WTC11 (cell line): ENCODE measurements at regions not wholly inside any gene's neighbourhood (a gene's known extent, or its start where the extent isn't known, plus 50 kb on each side); places are given as distances from the start of the nearest gene placed in this dataset.

Experiments used
- ATAC-seq: fragments of 200-7000 bp; cut with Tn5 transposase; 2 replicates; pipeline ENCODE4 v1.10.0; 2021; ENCODE audit warnings: mild to moderate bottlenecking, moderate library complexity
- CTCF ChIA-PET: fragments of 300-600 bp; sonication (Branson Sonifier 250); formaldehyde crosslinking; loops from one replicate; lab custom pipeline; 2021; ENCODE audit warnings: antibody characterized with exemption; lab: Charles Lee
- POLR2A ChIA-PET: fragments of 350-600 bp; sonication (Branson Sonifier 250); formaldehyde crosslinking; loops from one replicate; lab custom pipeline; 2021; ENCODE audit warnings: antibody characterized with exemption; lab: Charles Lee
- DNase-seq: peaks from one replicate; pipeline ENCODE4 v3.0.0; 2021; ENCODE audit warnings: low spot score
- H3K27ac Mint-ChIP-seq: 2 replicates; pipeline ENCODE4 v1.8.0; 2021; ENCODE audit warnings: mixed read lengths
- H3K27me3 Mint-ChIP-seq: 2 replicates; pipeline ENCODE4 v1.8.0; 2021; ENCODE audit warnings: low read depth, mild to moderate bottlenecking, moderate library complexity, mixed read lengths
- H3K36me3 Mint-ChIP-seq: 2 replicates; pipeline ENCODE4 v1.8.0; 2021; ENCODE audit warnings: mixed read lengths
- H3K4me1 Mint-ChIP-seq: 2 replicates; pipeline ENCODE4 v1.8.0; 2022; ENCODE audit warnings: mixed read lengths
- H3K4me3 Mint-ChIP-seq: 2 replicates; pipeline ENCODE4 v1.8.0; 2021; ENCODE audit warnings: mild to moderate bottlenecking, moderate library complexity, mixed read lengths
- H3K9me3 Mint-ChIP-seq: 2 replicates; pipeline ENCODE4 v1.8.0; 2021; ENCODE audit warnings: mixed read lengths
- ATF1 ChIP-seq: sonication (generic); formaldehyde crosslinking; IDR thresholded peaks from 2 replicates; pipeline ENCODE4 v1.8.1; 2023; ENCODE audit warnings: mild to moderate bottlenecking, moderate library complexity, missing genetic modification reagents
- ATF3 ChIP-seq: sonication (generic); formaldehyde crosslinking; conservative IDR thresholded peaks from 2 replicates; pipeline ENCODE4 v1.8.1; 2022; ENCODE audit warnings: mild to moderate bottlenecking, missing genetic modification reagents
- ATF6 ChIP-seq: sonication (generic); formaldehyde crosslinking; IDR thresholded peaks from 2 replicates; pipeline ENCODE4 v1.8.1; 2023; ENCODE audit warnings: mild to moderate bottlenecking, missing genetic modification reagents
- CBFB ChIP-seq: sonication (generic); formaldehyde crosslinking; IDR thresholded peaks from 2 replicates; pipeline ENCODE4 v1.8.1; 2022; ENCODE audit warnings: mild to moderate bottlenecking, low read depth, missing genetic modification reagents
- E2F5 ChIP-seq: sonication (generic); formaldehyde crosslinking; IDR thresholded peaks from 2 replicates; pipeline ENCODE4 v1.8.1; 2022; ENCODE audit warnings: mild to moderate bottlenecking, moderate library complexity, missing genetic modification reagents
- FOXJ3 ChIP-seq: sonication (generic); formaldehyde crosslinking; IDR thresholded peaks from 2 replicates; pipeline ENCODE4 v1.9.0; 2021; ENCODE audit warnings: missing genetic modification reagents, mild to moderate bottlenecking, borderline replicate concordance
- FOXP1 ChIP-seq: sonication (generic); formaldehyde crosslinking; IDR thresholded peaks from 2 replicates; pipeline ENCODE4 v1.8.0; 2022; ENCODE audit warnings: missing genetic modification reagents, mild to moderate bottlenecking, moderate library complexity, borderline replicate concordance
- GTF2I ChIP-seq: fragments of 250-450 bp; sonication (Bioruptor Pico); conservative IDR thresholded peaks from 2 replicates; pipeline ENCODE4 v1.4.0; 2021; ENCODE audit warnings: mild to moderate bottlenecking
- HMGXB4 ChIP-seq: sonication (generic); formaldehyde crosslinking; IDR thresholded peaks from 2 replicates; pipeline ENCODE4 v1.8.1; 2023; ENCODE audit warnings: mild to moderate bottlenecking, moderate library complexity, missing genetic modification reagents
- IRF2 ChIP-seq: sonication (generic); formaldehyde crosslinking; IDR thresholded peaks from 2 replicates; pipeline ENCODE4 v1.8.0; 2022; ENCODE audit warnings: low read depth, missing genetic modification reagents, borderline replicate concordance
- JUN ChIP-seq: sonication (generic); formaldehyde crosslinking; IDR thresholded peaks from 2 replicates; pipeline ENCODE4 v1.8.0; 2023; ENCODE audit warnings: mild to moderate bottlenecking, missing genetic modification reagents
- NR2C2 ChIP-seq: sonication (generic); formaldehyde crosslinking; IDR thresholded peaks from 2 replicates; pipeline ENCODE4 v1.8.0; 2022; ENCODE audit warnings: mild to moderate bottlenecking, missing genetic modification reagents
- PRDM15 ChIP-seq: sonication (generic); formaldehyde crosslinking; IDR thresholded peaks from 2 replicates; pipeline ENCODE4 v1.8.0; 2022; ENCODE audit warnings: missing genetic modification reagents
- SP1 ChIP-seq: sonication (generic); formaldehyde crosslinking; conservative IDR thresholded peaks from 2 replicates; pipeline ENCODE4 v1.8.1; 2022; ENCODE audit warnings: missing genetic modification reagents
- USF2 ChIP-seq: sonication (generic); formaldehyde crosslinking; IDR thresholded peaks from 2 replicates; pipeline ENCODE4 v1.8.1; 2023; ENCODE audit warnings: mild to moderate bottlenecking, missing genetic modification reagents, moderate library complexity
- ZNF121 ChIP-seq: sonication (generic); formaldehyde crosslinking; IDR thresholded peaks from 2 replicates; pipeline ENCODE4 v1.8.0; 2023; ENCODE audit warnings: missing genetic modification reagents
- ZNF219 ChIP-seq: sonication (generic); formaldehyde crosslinking; IDR thresholded peaks from 2 replicates; pipeline ENCODE4 v1.8.0; 2023; ENCODE audit warnings: missing genetic modification reagents, mild to moderate bottlenecking, borderline replicate concordance
- ZNF232 ChIP-seq: sonication (generic); formaldehyde crosslinking; IDR thresholded peaks from 2 replicates; pipeline ENCODE4 v1.8.0; 2022; ENCODE audit warnings: mild to moderate bottlenecking, missing genetic modification reagents
- ZNF263 ChIP-seq: sonication (generic); formaldehyde crosslinking; IDR thresholded peaks from 2 replicates; pipeline ENCODE4 v1.8.1; 2022; ENCODE audit warnings: low read depth, mild to moderate bottlenecking, moderate library complexity, missing genetic modification reagents
- ZSCAN18 ChIP-seq: fragments of 250-450 bp; sonication (Bioruptor Pico); IDR thresholded peaks from 2 replicates; pipeline ENCODE4 v2.1.2; 2022; ENCODE audit warnings: mild to moderate bottlenecking, moderate library complexity

- TF ChIP-seq CBFB (CRISPR knock-in tag): no peak
- no peak for TF ChIP-seq ZSCAN18 (CRISPR knock-in tag)
- TF ChIP-seq SP1: no peak
- no peak for TF ChIP-seq JUN (CRISPR knock-in tag)
- no peak for TF ChIP-seq ATF3 (CRISPR knock-in tag)
- no peak for TF ChIP-seq ZNF263 (CRISPR knock-in tag)
- no peak for TF ChIP-seq PRDM15 (CRISPR knock-in tag)
Measured at GRCh38 chr1:79785561-79785960, 779.0 kb upstream of the ADGRL4 start (continued).

- ChIA-PET POLR2A (interaction anchor here (0.7 kb wide), 1 partner anchor 549 kb away, joined by 4 read pairs; no protein-coding TSS in a partner anchor), CTCF (no interaction called here)
- ATAC-seq: peak; percentile 28; the same call in 1 of the 2 replicates
Measured at GRCh38 chr1:79781261-79781660, 774.7 kb upstream of the ADGRL4 start.

More at GRCh38 chr1:79781261-79781660, 774.7 kb upstream of the ADGRL4 start:
- Mint-ChIP-seq H3K36me3 (no peaks in the 10 kb centered on the region), H3K4me3 (no peak overlapping the region), H3K27ac (no peak overlapping the region), H3K27me3 (no peaks in the 10 kb centered on the region), H3K9me3 (no peaks in the 10 kb centered on the region), H3K4me1 (peaks cover 8% of the 10 kb centered on the region)
- DNase-seq: no peak
- TF ChIP-seq ZNF219 (CRISPR knock-in tag) (no peak), HMGXB4 (CRISPR knock-in tag) (no peak), ZNF121 (no peak), ATF6 (CRISPR knock-in tag) (no peak), FOXJ3 (CRISPR knock-in tag) (no peak), IRF2 (CRISPR knock-in tag) (no peak), ZNF232 (CRISPR knock-in tag) (no peak), SP1 (no peak), USF2 (no peak), GTF2I (CRISPR knock-in tag) (no peak), ZNF263 (CRISPR knock-in tag) (no peak), NR2C2 (CRISPR knock-in tag) (no peak), FOXP1 (CRISPR knock-in tag) (no peak), ATF1 (no peak), E2F5 (no peak)
